NCI-H510A treated with DMSO at 0.1 percent for 48 hours (cell line): ENCODE measurements at regions not wholly inside any gene's neighbourhood (a gene's known extent, or its start where the extent isn't known, plus 50 kb on each side); places are given as distances from the start of the nearest gene placed in this dataset.

Experiments
- DNase-seq: peaks from one replicate; lab custom pipeline; 2025; lab: John Stamatoyannopoulos, UW

DNA sequence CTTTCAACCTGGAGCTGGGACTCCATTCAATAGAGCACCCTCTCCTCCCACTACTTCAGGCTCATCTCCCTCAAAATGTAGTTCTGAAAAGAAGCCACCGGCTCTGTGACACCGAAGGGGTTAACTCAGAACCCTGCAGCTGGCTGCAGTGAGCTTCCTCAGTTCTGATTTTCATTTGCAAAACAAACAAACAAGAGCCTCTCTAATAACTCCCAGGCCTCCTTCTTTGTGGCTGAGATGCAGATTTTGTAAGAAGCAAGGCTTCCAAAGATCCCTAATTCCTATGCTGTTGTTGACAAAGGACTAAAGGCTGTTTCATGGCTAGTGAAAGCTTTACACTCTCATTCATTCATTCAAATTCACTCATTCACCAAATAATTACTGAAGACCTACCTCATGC is 333.4 kb upstream of the TBX3 start:
- DNase-seq: no peak

DNA sequence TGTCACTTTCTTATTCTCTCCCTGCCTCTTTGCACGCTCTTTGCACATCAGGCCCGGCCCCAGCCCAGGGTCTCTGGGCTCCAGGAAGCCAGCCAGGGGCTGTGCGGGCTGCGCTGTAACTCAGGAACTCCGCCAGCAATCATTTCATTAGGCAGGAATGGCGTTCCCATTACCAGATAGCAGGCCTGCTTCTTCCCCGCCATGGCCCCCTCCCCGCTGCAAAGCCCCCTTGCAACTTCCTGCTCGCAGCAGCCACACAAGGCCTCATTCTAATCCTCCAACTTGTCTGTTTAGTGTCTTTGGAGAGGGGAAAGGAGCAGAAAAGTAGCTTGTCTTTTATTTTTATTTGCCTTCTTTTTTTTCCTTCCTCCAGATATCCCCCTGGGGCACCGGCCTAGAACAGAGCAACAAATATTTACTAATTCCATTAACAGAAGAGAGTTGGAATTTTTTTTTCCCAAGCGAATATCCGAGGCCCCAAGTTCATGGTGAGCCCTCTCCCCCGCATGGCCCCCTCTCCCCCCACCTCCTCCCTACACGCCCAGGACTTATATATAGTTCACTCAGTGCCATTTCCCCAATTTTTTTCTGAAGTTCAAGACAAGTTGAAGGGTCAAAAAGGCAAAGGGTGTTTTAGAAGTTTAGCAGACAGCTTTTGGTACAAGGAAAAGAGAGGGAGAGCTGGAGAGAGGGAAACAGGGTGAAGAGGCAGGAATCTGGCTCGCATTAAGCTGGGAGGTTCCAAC is 329.4 kb upstream of the TBX3 start:
- no peak for DNase-seq

DNA sequence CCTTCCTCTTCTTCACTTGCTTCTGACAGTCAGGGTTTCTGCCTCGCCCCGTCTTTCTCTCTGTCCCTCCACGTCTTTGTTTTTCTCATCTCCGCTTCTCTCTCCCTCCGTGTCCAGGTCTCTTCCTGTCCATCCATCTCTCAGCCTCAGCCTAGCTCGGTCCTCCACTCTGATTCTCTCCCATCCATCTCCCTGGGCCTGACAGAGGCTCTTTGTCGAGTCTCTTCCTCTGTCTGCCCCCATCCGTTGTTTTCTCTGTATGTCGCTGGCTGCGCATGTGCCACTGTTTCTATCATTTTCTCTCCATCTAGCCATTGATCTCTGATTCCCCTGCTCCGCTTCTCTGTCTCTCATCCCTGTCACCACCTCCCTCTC is 328.9 kb upstream of the TBX3 start:
- DNase-seq: no peak

DNA sequence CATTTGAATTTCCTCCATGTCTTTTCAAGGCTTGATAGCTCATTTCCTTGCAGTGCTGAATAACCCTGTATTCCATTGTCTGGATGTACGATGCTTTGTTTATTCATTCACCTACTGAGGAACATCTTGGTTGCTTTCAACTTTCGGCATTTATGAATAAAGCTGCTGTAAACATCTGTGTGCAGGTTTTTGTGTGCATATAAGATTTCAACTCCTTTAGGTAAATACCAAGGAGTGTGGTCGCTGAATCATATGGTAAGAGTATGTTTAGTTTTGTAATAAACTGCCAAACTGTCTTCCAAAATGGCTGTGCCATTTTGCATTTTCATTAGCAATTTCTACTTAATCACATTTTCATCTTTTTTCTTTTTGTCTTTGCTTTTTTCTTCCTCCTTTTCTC is 327.7 kb upstream of the TBX3 start:
- DNase-seq: no peak

DNA sequence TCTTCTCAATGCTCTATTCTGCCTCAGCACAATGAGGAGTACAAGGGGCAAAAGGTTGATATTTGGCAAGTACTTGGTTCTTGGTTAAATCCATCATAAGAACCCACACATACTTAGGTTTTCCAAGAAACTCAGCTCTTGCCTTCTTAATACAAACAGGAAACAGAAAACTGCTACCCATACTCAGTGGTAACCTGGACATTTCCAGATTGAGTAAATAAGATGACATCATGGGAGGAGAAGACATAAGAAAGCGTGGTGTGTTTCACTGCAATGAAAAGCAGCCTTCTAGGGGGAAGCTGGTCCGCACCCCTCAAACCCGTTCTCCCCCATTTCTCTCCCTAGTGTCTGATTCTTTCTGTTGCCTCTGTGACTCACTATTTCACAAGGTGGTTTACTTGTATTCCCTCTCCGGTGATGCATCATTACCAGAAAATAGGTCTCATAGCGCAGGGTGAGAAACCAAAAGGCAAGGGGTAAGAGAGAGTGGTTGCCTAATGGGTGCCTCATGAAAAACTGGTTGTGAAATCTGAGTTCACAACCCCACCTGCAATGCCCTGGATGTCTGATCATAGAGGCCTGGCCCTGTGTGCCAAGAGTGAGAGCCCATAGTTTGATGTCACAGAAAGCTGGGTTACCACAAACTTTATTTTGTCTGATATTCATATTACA is 326.5 kb upstream of the TBX3 start:
- no peak for DNase-seq

DNA sequence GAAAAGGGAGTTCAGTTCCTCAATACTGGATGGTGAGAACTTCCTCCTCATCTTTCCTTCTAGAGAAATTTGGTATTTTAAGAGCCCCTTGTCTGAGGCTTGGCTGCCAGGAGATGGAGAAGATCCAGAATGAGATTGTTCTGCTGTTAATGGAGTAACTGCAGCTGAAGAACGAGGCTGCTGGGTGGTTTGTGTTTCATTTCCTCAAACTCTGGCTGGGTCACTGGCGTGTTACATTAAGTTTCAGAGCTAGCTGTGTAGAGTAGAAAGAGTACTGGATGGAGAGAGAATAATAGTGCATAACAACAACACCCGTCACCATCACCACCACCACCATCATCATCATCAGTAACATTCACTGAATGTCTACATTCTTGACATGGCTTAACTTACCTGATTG is 325.0 kb upstream of the TBX3 start:
- no peak for DNase-seq

DNA sequence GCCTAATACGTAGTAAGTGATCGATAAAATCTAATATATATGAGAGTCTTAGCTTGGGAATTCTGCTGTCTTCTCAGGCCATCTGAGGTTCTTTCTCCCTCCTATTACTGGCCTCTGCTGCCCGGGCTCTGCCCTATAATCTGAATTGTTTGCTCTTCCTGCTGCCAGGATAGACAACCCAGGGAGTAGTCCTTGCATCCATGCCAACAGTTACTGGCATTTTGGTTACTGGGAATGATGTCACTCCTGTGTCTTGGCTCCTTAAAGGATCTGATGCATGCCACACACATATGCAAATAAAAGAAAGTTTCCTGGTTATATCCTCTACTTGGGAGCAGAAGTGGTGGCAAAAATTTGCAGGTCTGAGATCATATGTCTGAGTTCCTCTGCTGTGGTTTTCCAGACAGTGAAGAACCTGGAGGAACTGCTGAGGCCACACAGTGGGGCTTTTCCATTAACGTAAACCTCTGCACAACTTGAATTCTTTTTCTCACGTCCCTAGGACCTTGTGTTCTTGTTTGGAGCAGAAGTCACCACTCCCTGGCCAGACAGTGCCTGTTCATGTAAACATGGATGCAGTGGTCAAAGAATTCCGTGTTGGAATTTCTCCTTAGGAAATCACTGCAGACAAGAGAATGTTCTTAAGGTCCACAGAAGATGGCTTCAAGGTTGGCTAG is 320.6 kb upstream of the TBX3 start:
- DNase-seq: no peak

DNA sequence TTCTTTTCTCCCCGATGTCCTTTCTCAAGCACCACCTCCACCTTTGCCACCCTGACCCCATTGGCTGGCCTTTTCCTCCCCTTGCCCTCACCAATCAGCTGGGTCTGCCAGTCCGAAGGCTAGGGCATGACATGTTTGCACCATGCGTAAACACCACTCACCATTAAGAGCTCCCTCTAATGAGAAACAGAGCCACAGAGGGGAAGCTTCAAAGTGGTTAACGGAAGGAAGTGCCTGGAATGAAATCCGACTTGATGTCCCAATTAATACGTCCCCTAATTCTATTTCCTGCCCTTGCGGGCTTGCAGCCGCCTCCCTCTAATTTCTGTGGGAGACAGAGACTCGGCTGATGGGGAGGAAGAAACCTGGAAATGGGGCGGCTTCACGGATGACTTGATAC is 318.5 kb upstream of the TBX3 start:
- DNase-seq: peak; percentile 18

DNA sequence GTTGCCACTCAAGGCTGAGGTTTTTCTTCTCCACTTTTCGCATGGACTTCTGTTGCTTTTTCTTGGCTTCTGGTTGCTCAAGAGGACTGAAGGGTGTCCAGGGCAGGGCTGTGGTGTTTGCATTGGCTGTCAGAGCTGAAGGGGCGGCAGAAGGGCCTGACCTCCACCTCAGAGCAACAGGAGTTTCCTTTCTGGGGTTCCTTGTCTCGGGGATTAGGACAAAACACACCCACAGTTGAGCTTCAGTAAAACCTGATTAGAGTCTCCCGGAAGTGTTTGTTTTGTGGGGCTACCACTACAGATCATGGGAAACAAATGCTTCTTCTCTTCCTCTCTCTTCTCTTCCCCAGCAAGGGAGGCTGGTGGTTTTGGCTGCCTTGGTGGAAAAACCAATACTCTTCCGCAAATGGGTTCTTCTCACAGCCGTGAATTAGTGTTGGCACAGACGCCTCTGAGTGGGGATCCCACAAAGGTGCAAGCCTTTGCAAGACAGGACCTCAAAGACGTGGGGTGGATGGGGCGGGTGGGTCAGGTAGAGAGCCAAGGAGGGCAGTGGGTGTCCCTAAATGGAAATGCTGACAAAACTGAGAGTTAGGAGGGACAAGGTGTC is 317.7 kb upstream of the TBX3 start:
- DNase-seq: no peak

DNA sequence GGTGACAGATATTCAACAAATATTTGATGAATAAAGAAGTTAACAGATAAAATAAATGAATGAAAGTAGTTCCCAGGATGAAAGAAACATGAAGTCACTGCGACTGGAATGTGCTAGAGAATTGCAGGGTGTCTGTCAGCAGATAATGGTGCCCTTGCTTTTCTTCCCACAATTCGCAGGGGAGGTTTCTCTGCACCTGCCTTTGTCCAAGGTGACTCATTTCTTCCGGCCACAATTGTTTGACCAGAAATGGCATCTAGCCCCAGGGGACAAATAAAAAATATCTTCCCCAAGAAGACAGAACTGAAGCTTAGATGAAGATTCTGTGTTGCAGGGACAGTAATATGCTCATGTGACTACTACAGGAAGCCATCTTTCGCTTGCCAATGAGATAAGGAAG is 316.1 kb upstream of the TBX3 start:
- peak; percentile 8 for DNase-seq

DNA sequence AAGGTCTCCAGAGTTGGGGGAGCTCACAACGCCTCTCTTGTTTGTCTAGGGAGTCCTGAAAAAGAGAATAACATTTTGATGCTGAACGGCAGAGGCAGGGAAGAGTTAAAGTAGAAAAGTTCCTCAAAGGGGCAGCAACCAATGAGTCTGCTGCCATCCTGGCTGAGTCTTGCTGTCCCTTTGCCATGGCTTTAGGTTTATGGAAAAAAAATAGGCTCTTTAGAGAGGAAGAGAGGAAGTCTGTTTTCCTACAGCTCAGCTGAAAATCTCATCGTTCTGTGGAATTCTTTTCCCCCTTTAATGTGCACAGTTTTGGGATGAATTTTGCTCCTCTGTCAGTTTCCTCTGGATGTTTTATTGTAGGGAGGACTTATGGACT is 314.8 kb upstream of the TBX3 start:
- DNase-seq: no peak

DNA sequence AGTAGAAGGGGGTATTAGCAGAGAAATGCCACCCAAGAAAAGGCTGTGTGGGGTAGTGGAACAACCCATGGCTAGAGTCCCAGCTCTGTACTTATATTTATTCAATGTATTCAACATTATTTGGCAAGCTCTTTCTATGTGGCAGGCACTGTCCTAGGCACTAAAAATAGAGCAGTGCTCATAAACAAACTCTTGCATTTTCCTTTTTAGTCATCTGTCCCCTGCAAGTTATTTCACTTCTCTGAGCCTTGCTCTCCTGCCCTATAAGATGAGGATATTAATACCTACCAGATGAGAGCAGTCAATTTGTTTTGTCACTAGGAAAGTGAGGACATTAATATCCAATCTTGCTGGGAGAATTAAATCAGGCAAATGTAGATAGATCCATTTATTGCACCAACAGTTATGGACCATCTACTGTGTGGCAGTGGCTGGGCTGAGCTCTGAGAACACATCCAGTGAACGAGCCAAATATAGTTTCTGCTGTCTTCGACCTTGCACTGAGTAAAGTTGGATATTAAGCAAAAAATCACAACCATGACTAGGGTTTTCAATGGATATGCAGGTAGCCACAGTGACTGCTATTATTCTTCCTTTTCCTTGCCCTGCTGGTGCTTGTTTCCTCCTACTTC is 314.3 kb upstream of the TBX3 start:
- no peak for DNase-seq

DNA sequence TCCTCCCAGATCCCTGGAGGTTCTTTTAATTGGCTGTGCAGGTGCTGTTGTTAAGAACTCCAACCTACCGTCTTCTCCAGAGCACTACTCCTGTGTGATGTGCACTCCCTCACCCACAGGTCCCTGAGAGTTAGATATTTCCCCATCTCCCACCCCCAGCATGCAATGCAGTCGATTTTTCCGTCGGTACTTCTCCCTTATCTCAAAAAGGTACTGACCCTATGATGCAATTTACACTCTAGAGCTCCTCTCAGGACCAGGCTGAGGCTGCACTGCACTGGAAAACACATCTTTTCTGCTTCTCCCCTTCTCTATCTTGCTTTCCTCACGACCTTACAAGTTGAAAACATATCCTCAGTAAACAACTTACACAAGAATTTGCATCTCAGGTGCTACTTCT is 312.4 kb upstream of the TBX3 start:
- DNase-seq: no peak

DNA sequence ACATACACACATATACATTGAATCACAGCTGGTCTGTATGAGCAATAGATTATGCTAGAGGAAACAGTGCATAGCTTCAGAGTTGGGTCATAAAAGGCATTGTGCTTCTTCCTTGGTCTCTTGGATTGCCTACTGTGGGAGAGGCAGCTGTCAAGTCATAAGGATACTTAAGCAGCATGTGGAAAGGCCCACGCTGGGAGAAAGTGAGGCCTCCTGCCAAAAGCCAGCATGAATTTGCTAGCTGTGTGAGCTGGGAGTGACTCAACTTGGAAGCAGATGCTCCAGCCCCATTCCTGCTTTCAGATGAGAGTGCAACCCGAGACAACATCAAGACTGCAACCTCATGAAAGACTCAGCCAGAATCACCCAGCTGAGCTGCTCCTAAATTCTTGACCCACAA is 311.9 kb upstream of the TBX3 start:
- no peak for DNase-seq

DNA sequence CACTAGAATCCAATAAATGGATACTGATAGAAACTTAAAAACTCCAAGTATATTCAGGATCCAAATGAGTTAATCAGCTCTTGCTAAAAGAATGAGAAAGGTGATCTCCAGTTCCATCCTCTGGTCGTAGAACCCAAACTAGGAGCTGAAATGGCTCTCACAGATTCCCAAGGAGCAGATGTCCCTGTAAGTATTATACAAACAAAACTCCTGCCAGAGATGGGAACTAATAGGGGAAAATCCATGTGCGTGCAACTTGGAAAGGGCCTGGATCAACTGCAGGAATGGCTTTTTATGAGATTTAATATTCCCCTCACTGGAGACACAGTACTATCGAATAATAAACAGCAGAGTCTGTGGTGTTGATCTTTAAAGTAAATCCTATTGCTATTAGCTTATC is 309.2 kb upstream of the TBX3 start:
- no peak for DNase-seq

DNA sequence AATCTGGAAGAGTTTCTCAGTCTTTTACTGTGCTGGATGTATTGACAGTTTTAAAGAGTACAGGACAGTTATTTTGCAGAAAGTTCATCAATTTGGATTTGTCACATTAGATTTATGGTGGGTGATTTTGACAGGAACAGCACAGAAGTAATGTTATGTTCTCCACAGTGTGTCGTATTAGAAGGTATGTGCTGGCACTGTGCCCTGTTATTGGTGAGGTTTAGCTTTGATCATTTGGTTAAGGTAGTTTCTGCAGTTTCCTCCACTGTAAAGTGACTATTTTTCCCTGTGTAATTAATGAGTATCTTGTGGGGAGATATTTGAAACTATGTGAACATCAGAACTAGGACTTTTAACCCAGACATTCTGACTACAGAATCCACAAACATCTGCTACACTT is 308.5 kb upstream of the TBX3 start:
- no peak for DNase-seq

DNA sequence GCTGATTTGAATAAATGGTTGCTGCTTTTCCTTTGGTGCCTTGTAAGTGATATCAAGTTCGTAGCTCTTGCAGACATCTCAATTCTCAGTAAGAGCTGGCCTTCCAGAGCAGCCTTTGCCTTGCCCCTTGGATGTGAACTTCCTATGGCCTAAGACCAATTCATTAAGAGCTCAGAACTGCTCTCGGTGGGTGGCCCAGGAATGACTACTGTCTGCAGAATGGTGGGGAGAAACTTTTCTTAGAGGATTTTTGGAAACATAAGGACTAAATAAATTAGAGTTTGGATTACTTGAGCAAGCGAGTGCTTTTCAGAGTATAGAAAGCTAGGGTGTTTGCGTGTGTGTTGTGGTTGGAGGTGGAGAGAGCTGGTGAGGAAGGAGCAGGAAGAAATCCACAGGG is 306.4 kb upstream of the TBX3 start:
- DNase-seq: no peak

DNA sequence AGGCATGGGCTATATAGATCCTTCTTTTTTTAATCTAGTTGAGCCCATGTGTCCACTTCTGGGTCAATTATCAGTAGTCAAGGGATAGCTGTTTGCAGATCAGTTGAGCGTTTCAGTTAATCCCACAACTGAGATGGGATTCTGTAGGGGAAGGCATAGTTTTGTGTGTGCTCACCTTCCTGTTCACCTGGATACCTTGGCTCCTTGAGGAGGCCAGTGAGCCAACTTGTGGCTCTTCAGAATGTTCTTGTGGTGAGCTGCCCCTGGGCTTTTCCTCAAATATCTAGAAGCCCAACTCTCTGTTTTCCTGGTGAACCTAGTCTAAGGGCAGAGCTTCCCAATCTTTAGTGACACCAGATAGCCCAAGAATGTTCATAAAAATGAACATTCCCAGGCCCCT is 302.9 kb upstream of the TBX3 start:
- no peak for DNase-seq

DNA sequence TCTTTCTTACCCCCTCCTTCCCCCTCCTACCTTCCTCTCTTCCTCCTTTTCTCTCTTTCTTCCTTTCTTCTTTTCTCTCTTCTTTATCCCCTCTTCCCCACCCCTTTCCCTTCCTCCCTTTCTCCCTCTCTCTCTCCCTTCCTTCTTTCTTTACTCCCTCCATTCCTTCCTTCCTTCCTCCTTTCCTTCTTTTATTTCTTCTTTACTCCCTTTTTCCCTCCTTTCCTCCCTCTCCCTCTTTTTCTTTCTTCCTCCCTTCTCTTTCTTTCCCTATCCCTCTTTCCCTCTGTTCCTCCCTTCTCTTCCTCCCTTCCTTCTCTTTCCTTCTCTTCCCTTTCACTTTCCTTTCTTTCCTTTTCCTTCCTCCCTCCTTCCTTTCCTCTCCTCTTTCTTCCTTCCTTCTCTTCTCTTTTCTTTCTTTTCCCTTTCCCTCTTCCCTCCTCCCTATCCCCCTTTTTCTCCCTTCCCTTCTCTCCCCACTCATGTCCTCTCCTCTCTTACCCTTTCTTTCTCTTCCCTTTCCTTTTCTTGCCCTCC is 302.3 kb upstream of the TBX3 start:
- DNase-seq: no peak

DNA sequence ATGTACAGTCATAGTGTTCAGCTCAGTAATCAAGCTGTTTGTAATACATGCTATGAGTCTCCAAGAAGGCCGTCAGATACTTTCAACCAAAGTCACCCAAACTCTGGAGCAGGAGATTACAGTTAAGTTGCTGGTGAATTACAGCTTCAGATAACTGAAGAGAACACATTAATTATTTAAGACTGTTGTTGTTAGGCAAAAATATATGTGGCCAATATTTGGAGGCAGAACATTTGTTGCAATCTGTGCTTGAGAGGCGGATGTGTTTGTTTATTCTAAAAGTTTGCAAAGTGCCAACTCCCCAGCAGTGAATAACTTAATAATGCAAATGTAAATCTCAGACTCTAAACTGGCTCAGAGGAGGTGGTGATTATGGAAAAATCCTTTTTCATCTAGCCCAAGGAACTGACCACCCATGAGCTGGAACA is 300.7 kb upstream of the TBX3 start:
- no peak for DNase-seq

DNA sequence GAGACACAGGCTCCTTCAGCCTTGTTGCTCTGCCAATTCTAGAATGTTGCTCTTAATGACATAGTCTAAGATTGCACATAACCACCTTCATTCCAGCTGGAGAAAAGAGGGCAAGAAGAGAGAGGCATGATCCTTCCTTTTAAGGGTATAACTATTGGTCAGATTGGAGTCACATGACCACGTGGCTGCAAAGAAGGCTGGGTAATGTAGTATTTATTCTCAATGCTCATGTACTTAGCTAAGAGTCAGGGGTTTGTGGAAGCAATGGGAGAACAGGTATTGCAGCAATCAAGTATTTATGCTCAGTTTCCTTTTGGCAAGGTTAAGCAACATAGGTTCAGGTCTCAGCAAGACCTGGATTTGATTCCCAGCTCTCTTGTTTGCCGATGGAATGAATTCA is 298.8 kb upstream of the TBX3 start:
- DNase-seq: no peak

DNA sequence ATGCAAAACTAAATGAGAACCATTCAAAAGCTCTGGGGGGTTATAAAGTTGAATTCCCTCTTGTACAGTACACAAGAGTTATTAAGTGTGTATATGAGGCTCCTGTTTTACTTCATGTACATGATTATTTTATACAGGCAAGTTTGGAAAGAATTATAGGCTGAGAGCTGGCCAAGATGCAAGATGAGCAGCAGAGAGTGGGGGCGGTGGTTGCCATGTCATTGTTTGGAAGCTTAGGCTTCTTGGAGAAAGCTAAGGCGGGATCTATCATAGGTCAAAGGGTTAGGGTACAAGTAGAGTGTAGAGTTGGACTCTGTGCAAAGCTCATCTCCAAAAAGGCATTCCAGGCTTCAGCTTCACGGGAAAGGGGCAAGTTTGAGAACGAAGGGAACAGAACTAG is 297.1 kb upstream of the TBX3 start:
- no peak for DNase-seq
